PC-3 (cell line): ENCODE measurements at regions not wholly inside any gene's neighbourhood (a gene's known extent, or its start where the extent isn't known, plus 50 kb on each side); places are given as distances from the start of the nearest gene placed in this dataset.

Source experiments
- EZH2 ChIP-seq: fragments of 300-600 bp; sonication (generic); IDR thresholded peaks from one replicate; pipeline ENCODE4 v1.6.1; 2017; ENCODE audit warnings: antibody characterized with exemption, mild to moderate bottlenecking, low read length; ENCODE audit not compliant: unreplicated experiment
- EZH2phosphoT487 ChIP-seq: fragments of 300-600 bp; sonication (generic); IDR thresholded peaks from 2 replicates; pipeline ENCODE4 v1.6.1; 2018; ENCODE audit warnings: mild to moderate bottlenecking, antibody characterized with exemption, low read length, borderline replicate concordance
- TF ChIP-seq, protein P1 (sequence below): fragments of 300-600 bp; sonication (generic); conservative IDR thresholded peaks from 2 replicates; pipeline ENCODE4 v1.5.1; 2017; ENCODE audit warnings: antibody characterized with exemption, low read depth, mild to moderate bottlenecking, low read length

DNA sequence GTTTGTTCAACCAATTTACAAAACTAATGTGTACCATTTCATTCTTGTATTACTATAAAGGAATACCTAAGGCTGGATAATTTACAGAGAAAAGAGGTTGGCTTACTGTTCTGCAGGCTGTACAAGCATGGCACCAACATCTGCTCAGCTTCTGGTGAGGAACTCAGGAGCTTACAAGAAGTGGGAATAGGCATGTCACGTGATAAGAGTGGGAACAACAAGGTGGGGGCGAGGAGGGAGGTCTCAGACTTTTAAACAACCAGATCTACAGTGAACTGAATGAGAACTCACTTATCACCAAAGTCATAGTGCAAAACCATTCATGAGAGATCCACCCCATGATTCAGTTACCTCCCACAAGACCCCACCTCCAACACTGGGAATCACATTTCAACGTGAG, 1178.0 kb downstream of the REEP3 start:
- TF ChIP-seq, protein P1, sequence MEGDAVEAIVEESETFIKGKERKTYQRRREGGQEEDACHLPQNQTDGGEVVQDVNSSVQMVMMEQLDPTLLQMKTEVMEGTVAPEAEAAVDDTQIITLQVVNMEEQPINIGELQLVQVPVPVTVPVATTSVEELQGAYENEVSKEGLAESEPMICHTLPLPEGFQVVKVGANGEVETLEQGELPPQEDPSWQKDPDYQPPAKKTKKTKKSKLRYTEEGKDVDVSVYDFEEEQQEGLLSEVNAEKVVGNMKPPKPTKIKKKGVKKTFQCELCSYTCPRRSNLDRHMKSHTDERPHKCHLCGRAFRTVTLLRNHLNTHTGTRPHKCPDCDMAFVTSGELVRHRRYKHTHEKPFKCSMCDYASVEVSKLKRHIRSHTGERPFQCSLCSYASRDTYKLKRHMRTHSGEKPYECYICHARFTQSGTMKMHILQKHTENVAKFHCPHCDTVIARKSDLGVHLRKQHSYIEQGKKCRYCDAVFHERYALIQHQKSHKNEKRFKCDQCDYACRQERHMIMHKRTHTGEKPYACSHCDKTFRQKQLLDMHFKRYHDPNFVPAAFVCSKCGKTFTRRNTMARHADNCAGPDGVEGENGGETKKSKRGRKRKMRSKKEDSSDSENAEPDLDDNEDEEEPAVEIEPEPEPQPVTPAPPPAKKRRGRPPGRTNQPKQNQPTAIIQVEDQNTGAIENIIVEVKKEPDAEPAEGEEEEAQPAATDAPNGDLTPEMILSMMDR, result no peak
- TF ChIP-seq EZH2 (no peak), EZH2phosphoT487 (no peak)
